ENCODE measurements at regions not wholly inside any gene's neighbourhood (a gene's known extent, or its start where the extent isn't known, plus 50 kb on each side); places are given as distances from the start of the nearest gene placed in this dataset.
A peak's percentile ranks its signal among the peaks of the same experiment; 100 is the strongest.
"Not testable (repeated sequence)": the region's sequence is repeated elsewhere in the genome, so short reads cannot be mapped to it uniquely, and the experiment has no call there.

- no peak overlapping the region for H3K18ac ChIP-seq (ENCODE audit: low read length)
- H3K4me2 ChIP-seq (ENCODE audit: low read length) = no peak overlapping the region
- no peak overlapping the region for H4K91ac ChIP-seq (ENCODE audit: low read depth, low read length)
- H3K27ac ChIP-seq (ENCODE audit: low read depth, low read length) = no peak overlapping the region
- no peak overlapping the region for H3K4me3 ChIP-seq (ENCODE audit: low read depth, low read length)
- no peak overlapping the region for H3K23ac ChIP-seq (ENCODE audit: low read length)
- H4K12ac ChIP-seq (ENCODE audit: low read depth, low read length) = no peak overlapping the region
- H3K36me3 ChIP-seq (ENCODE audit: control insufficient read depth in 1 of 2, insufficient read depth in 2 of 2, low read length in 2 of 2) = no peaks in the 10 kb centered on the region
- H2BK12ac ChIP-seq (ENCODE audit: low read length) = no peak overlapping the region
- H3K4ac ChIP-seq (ENCODE audit: low read depth, low read length) = no peak overlapping the region
- no peak for DNase-seq
- H3K27me3 ChIP-seq (ENCODE audit: insufficient read depth, low read length) = no peaks in the 10 kb centered on the region
- no CpG with 5 or more reads among the region's 4 CpGs for WGBS (ENCODE audit: extremely low coverage, insufficient coverage, insufficient read length)
- no peak overlapping the region for H2AFZ ChIP-seq (ENCODE audit: insufficient read depth, low read length, poor library complexity)
- no peaks in the 10 kb centered on the region for H3K4me1 ChIP-seq (ENCODE audit: control insufficient read depth in 1 of 2, insufficient read depth in 2 of 2, low read length in 2 of 2)
- no peak overlapping the region for H2BK120ac ChIP-seq (ENCODE audit: insufficient read depth, low read length, poor library complexity)
- no peak overlapping the region for H3K14ac ChIP-seq (ENCODE audit: low read length)
- H2BK5ac ChIP-seq (ENCODE audit: low read depth, low read length, poor library complexity) = no peak overlapping the region
- no peak overlapping the region for H4K8ac ChIP-seq (ENCODE audit: low read depth, low read length)
- no peaks in the 10 kb centered on the region for H3K79me1 ChIP-seq (ENCODE audit: low read length)
- no peaks in the 10 kb centered on the region for H3K79me2 ChIP-seq (ENCODE audit: control insufficient read depth, insufficient read depth, low read length, poor library complexity)
- H2AK5ac ChIP-seq (ENCODE audit: low read length) = no peak overlapping the region
- H3K9ac ChIP-seq (ENCODE audit: low read length) = no peak overlapping the region
- H3K9me3 ChIP-seq (ENCODE audit: insufficient read depth, low read depth, low read length) = no peaks in the 10 kb centered on the region
These were observed 64.9 kb upstream of the WAPL start for GRCh38 chr10:86586516-86586915.

GRCh38 chr10:86588781-86589180 is 65.6 kb upstream of the OPN4 start:
- H3K27me3 ChIP-seq (ENCODE audit: insufficient read depth, low read length); H3K4me3 ChIP-seq (ENCODE audit: low read depth, low read length); H3K4me2 ChIP-seq (ENCODE audit: low read length); H3K79me2 ChIP-seq (ENCODE audit: control insufficient read depth, insufficient read depth, low read length, poor library complexity); H3K23ac ChIP-seq (ENCODE audit: low read length); H2AK5ac ChIP-seq (ENCODE audit: low read length); H4K12ac ChIP-seq (ENCODE audit: low read depth, low read length); H3K4ac ChIP-seq (ENCODE audit: low read depth, low read length); H3K14ac ChIP-seq (ENCODE audit: low read length); H2BK120ac ChIP-seq (ENCODE audit: insufficient read depth, low read length, poor library complexity); H3K79me1 ChIP-seq (ENCODE audit: low read length); H3K36me3 ChIP-seq (ENCODE audit: control insufficient read depth in 1 of 2, insufficient read depth in 2 of 2, low read length in 2 of 2); H2AFZ ChIP-seq (ENCODE audit: insufficient read depth, low read length, poor library complexity); H2BK5ac ChIP-seq (ENCODE audit: low read depth, low read length, poor library complexity); H4K91ac ChIP-seq (ENCODE audit: low read depth, low read length); H3K18ac ChIP-seq (ENCODE audit: low read length); H3K27ac ChIP-seq (ENCODE audit: low read depth, low read length); DNase-seq; H3K9me3 ChIP-seq (ENCODE audit: insufficient read depth, low read depth, low read length); H3K9ac ChIP-seq (ENCODE audit: low read length); H4K8ac ChIP-seq (ENCODE audit: low read depth, low read length); H2BK12ac ChIP-seq (ENCODE audit: low read length); H3K4me1 ChIP-seq (ENCODE audit: control insufficient read depth in 1 of 2, insufficient read depth in 2 of 2, low read length in 2 of 2): not testable (repeated sequence)
- no CpG with 5 or more reads among the region's 14 CpGs for WGBS (ENCODE audit: extremely low coverage, insufficient coverage, insufficient read length)

GRCh38 chr10:86591436-86591835 is 62.9 kb upstream of the OPN4 start:
- Histone ChIP-seq H3K4me2 (ENCODE audit: low read length) (no peak overlapping the region), H3K18ac (ENCODE audit: low read length) (no peak overlapping the region), H4K12ac (ENCODE audit: low read depth, low read length) (no peak overlapping the region), H2BK12ac (ENCODE audit: low read length) (no peak overlapping the region), H3K27me3 (ENCODE audit: insufficient read depth, low read length) (no peaks in the 10 kb centered on the region), H4K8ac (ENCODE audit: low read depth, low read length) (no peak overlapping the region), H3K27ac (ENCODE audit: low read depth, low read length) (no peak overlapping the region), H4K91ac (ENCODE audit: low read depth, low read length) (no peak overlapping the region), H2BK5ac (ENCODE audit: low read depth, low read length, poor library complexity) (no peak overlapping the region), H3K36me3 (ENCODE audit: control insufficient read depth in 1 of 2, insufficient read depth in 2 of 2, low read length in 2 of 2) (no peaks in the 10 kb centered on the region), H3K9me3 (ENCODE audit: insufficient read depth, low read depth, low read length) (no peaks in the 10 kb centered on the region), H2AK5ac (ENCODE audit: low read length) (no peak overlapping the region), H3K4me1 (ENCODE audit: control insufficient read depth in 1 of 2, insufficient read depth in 2 of 2, low read length in 2 of 2) (no peaks in the 10 kb centered on the region), H3K23ac (ENCODE audit: low read length) (no peak overlapping the region), H3K79me2 (ENCODE audit: control insufficient read depth, insufficient read depth, low read length, poor library complexity) (no peaks in the 10 kb centered on the region), H2AFZ (ENCODE audit: insufficient read depth, low read length, poor library complexity) (no peak overlapping the region), H3K4me3 (ENCODE audit: low read depth, low read length) (no peak overlapping the region), H3K14ac (ENCODE audit: low read length) (no peak overlapping the region), H2BK120ac (ENCODE audit: insufficient read depth, low read length, poor library complexity) (no peak overlapping the region), H3K79me1 (ENCODE audit: low read length) (no peaks in the 10 kb centered on the region), H3K4ac (ENCODE audit: low read depth, low read length) (no peak overlapping the region), H3K9ac (ENCODE audit: low read length) (no peak overlapping the region)
- no peak for DNase-seq
- WGBS (ENCODE audit: extremely low coverage, insufficient coverage, insufficient read length) = no CpG with 5 or more reads among the region's 6 CpGs

- no peaks in the 10 kb centered on the region for H3K36me3 ChIP-seq (ENCODE audit: control insufficient read depth in 1 of 2, insufficient read depth in 2 of 2, low read length in 2 of 2)
- H3K14ac ChIP-seq (ENCODE audit: low read length) = no peak overlapping the region
- H3K18ac ChIP-seq (ENCODE audit: low read length) = no peak overlapping the region
- peak; percentile 19 to 45 for DNase-seq
- no peak overlapping the region for H2BK12ac ChIP-seq (ENCODE audit: low read length)
- no peak overlapping the region for H2BK120ac ChIP-seq (ENCODE audit: insufficient read depth, low read length, poor library complexity)
- H2BK5ac ChIP-seq (ENCODE audit: low read depth, low read length, poor library complexity) = no peak overlapping the region
- no peak overlapping the region for H4K12ac ChIP-seq (ENCODE audit: low read depth, low read length)
- H3K79me2 ChIP-seq (ENCODE audit: control insufficient read depth, insufficient read depth, low read length, poor library complexity) = no peaks in the 10 kb centered on the region
- H3K23ac ChIP-seq (ENCODE audit: low read length) = no peak overlapping the region
- H4K91ac ChIP-seq (ENCODE audit: low read depth, low read length) = no peak overlapping the region
- no CpG with 5 or more reads among the region's 4 CpGs for WGBS (ENCODE audit: extremely low coverage, insufficient coverage, insufficient read length)
- no peaks in the 10 kb centered on the region for H3K79me1 ChIP-seq (ENCODE audit: low read length)
- no peak overlapping the region for H3K4me2 ChIP-seq (ENCODE audit: low read length)
- H3K4me3 ChIP-seq (ENCODE audit: low read depth, low read length) = no peak overlapping the region
- H3K27ac ChIP-seq (ENCODE audit: low read depth, low read length) = no peak overlapping the region
- H2AK5ac ChIP-seq (ENCODE audit: low read length) = no peak overlapping the region
- H3K9me3 ChIP-seq (ENCODE audit: insufficient read depth, low read depth, low read length) = no peaks in the 10 kb centered on the region
- no peak overlapping the region for H3K9ac ChIP-seq (ENCODE audit: low read length)
- H4K8ac ChIP-seq (ENCODE audit: low read depth, low read length) = no peak overlapping the region
- no peak overlapping the region for H2AFZ ChIP-seq (ENCODE audit: insufficient read depth, low read length, poor library complexity)
- H3K4ac ChIP-seq (ENCODE audit: low read depth, low read length) = no peak overlapping the region
- no peaks in the 10 kb centered on the region for H3K27me3 ChIP-seq (ENCODE audit: insufficient read depth, low read length)
- no peaks in the 10 kb centered on the region for H3K4me1 ChIP-seq (ENCODE audit: control insufficient read depth in 1 of 2, insufficient read depth in 2 of 2, low read length in 2 of 2)
These were observed 61.9 kb upstream of the OPN4 start for GRCh38 chr10:86592413-86592812.
